GM19467 (cell line): ENCODE measurements at regions not wholly inside any gene's neighbourhood (a gene's known extent, or its start where the extent isn't known, plus 50 kb on each side); places are given as distances from the start of the nearest gene placed in this dataset.

Experiments
- ATAC-seq: cut with Tn5 transposase; IDR thresholded peaks from one replicate; pipeline ENCODE4 v1.9.1; 2021; ENCODE audit warnings: mild to moderate bottlenecking, moderate library complexity; ENCODE audit not compliant: unreplicated experiment

- no peak for ATAC-seq
These were observed 202.6 kb downstream of the HRH4 start for GRCh38 chr18:24663026-24663425.

GRCh38 chr18:24669015-24669414 is 208.6 kb downstream of the HRH4 start:
- ATAC-seq = no peak

GRCh38 chr18:24669502-24669901 is 209.1 kb downstream of the HRH4 start:
- no peak for ATAC-seq

DNA sequence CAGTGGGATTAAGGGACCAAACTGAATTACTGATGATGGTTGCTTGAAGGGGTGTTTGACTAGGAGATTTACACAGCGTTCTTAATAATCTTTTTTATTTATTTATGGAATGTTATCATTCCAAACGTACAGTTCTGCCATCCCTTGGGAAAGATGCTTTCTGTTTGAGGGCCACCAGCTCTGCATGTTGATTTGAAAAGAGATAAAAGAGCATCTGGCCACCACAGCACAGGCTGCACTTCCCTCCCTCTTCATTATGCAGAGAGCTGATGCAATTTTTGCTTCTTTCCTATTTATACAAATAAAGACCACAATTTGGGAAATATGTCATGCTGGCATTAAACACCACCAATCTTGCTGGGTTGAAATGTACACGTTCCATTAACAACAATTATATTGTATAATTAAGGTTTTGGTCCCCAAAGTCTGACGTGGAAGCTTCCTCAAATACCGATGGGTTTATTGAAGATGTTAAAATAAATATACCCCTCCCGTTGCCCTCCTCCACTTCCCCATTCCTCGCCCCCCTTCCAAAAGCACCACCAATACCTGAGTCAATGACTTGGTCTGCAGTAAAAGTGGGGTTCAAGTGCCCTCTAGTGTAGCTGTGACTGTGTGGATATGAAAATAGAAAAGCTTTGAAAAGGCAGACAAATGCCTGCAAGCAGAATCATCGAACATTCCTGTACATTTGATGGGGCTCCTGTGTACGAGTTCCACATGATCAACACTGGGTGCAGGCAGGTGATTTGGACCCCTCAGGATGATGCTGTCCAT is 211.9 kb downstream of the HRH4 start:
- no peak for ATAC-seq

DNA sequence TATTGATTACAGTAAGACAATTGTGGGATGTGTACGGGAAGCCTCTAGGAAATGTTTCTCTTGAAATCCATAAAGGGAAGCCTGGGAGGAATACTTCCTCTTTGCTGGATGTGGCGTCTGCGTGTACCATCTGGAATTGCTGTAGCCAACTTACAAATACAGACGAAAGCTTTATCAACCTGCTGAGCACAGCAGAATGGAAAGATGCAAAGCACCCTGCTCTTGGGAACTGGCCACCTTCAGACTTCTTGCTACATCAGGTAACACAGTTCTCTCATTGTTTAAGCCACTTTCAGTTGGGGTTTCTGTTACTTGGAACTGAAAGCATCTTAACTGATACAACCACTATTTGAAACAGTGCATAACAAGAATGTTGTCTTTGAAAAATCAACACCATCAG is 213.8 kb downstream of the HRH4 start:
- no peak for ATAC-seq

DNA sequence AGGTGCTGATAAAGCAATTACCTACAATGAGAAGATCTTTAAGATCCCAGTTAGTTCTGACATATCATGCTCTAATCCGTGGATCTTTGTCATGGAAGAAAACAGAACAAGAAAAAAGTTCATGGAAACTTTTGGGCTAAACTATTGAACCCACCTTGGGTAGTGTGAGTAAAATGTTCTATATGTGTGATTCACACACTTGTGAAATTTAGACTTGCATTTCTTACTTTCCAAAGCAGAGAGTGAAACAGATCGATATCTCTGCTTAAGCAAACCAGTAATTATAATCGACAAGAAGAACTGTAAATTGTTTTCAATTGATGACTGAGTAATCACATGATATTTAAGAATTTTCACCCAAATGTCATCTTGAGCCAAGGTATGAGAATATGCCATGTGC is 214.2 kb downstream of the HRH4 start:
- ATAC-seq = no peak

GRCh38 chr18:24677011-24677410 is 216.6 kb downstream of the HRH4 start:
- no peak for ATAC-seq

- ATAC-seq = no peak
These were observed 217.7 kb downstream of the HRH4 start for GRCh38 chr18:24678107-24678506.

DNA sequence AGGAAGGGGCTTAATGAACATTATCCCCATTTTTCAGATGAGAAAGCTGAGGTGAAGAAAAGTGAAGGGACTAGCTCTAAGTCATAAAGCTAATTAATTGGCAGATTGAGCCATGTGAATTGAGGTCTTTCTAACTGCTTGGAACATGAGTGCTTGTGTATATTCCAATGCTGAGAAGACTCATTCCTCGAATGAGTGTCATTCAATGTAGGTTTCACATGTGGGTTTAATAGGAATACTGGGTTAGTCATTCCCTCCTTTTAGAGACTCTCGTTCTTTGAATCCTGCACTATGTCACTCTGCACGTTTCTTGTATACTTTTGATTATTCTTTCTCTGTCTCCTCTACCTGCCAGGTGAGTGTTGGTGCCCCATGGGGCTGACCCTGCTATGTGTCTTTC is 218.2 kb downstream of the HRH4 start:
- no peak for ATAC-seq

DNA sequence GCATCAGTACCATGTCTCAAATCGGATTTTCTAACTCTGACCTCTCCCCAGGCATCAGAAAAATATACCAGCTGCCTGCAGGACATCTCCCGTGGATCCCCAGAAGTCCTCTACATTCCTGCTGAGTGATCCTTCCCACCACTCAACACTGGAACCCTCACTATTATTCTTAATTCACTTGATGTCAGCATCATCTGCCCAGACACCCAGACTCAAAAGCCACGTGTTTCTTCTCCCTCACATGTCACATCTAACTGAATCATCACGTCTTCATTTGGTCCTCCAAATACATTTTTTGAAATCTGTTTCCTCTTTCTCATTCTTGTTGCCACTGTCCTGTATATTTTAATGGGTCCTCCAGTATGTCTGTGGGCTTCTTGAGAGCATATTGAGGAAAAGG is 218.6 kb downstream of the HRH4 start:
- no peak for ATAC-seq

DNA sequence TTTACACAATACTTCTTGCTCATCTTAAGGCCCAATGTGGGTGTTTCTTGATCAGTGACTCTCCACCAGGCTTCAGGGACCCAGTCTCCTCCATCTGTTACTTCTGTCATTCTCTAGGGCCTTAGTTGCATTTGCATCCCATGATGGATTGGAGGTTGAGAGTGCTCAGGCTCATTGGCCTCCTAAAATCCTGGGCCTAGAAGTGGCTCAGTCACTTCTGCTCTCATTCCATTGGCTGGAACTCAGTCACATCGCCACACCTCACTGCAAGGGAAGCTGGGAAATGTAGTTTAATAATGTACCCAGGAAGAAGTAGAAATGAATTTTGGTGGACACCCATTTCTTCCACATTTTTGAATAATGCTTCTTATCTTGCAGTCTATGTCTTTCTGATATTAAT is 223.5 kb downstream of the HRH4 start:
- ATAC-seq = no peak

- no peak for ATAC-seq
These were observed 225.0 kb downstream of the HRH4 start for GRCh38 chr18:24685254-24685959.

DNA sequence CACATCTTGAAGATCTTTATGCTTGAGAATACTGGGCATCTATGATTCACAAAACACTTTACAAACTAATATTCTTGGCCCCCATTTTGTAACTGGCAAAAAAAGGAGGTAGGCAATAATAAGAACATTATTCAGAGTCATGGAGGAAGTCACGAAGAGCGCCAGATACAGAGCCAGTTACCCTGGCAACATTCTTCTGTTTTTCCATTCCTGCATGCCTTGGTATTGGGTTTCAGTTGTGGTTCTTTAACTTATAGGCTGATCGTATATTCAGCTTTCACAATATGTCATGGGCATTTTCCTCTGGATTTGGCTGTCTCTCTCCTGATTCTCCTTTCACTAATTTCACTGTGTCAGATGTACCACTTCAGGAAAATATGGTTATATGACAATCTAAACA is 234.7 kb downstream of the HRH4 start:
- ATAC-seq = no peak

GRCh38 chr18:24702001-24702515 is 241.6 kb downstream of the HRH4 start:
- ATAC-seq = no peak

- no peak for ATAC-seq
These were observed 242.9 kb downstream of the HRH4 start for GRCh38 chr18:24703316-24703715.

- ATAC-seq = no peak
These were observed 244.7 kb downstream of the HRH4 start for GRCh38 chr18:24704946-24705630.

GRCh38 chr18:24710474-24710873 is 250.0 kb downstream of the HRH4 start:
- no peak for ATAC-seq

GRCh38 chr18:24719791-24720190 is 259.4 kb downstream of the HRH4 start:
- no peak for ATAC-seq

GRCh38 chr18:24721388-24721787 is 261.0 kb downstream of the HRH4 start:
- no peak for ATAC-seq

- ATAC-seq = no peak
These were observed 265.4 kb downstream of the HRH4 start for GRCh38 chr18:24725644-24726415.
